ENCODE measurements at regions not wholly inside any gene's neighbourhood (a gene's known extent, or its start where the extent isn't known, plus 50 kb on each side); places are given as distances from the start of the nearest gene placed in this dataset.

GRCh38 chr5:168015506-168015905 lies 275.9 kb upstream of the WWC1 start:
- TF ChIP-seq CTCF (IDR thresholded peaks at IDR 0.05) (no peak), POLR2A (IDR thresholded peaks at IDR 0.05) (no peak)
